CD4-positive, alpha-beta memory T cell (primary cell): ENCODE measurements at regions not wholly inside any gene's neighbourhood (a gene's known extent, or its start where the extent isn't known, plus 50 kb on each side); places are given as distances from the start of the nearest gene placed in this dataset.
"Not testable (repeated sequence)": the region's sequence is repeated elsewhere in the genome, so short reads cannot be mapped to it uniquely, and the experiment has no call there.

Experiments used
- CTCF ChIA-PET: fragments of 350-600 bp; sonication (Branson Sonifier 250); formaldehyde crosslinking; loops from one replicate; lab custom pipeline; 2021; ENCODE audit warnings: inconsistent platforms; ENCODE audit not compliant: partially characterized antibody; lab: Charles Lee
- POLR2A ChIA-PET: fragments of 350-600 bp; sonication (Branson Sonifier 250); formaldehyde crosslinking; loops from one replicate; lab custom pipeline; 2021; ENCODE audit not compliant: partially characterized antibody; lab: Charles Lee
- DNase-seq, 5 donors: peaks; one replicate each; pipeline versions ENCODE4 v3.0.0 to v3.0.0-alpha.2; 2020 to 2022; ENCODE audit warnings: mixed read lengths in 1 of 5
- H3K27ac ChIP-seq: one replicate; pipeline ENCODE4 v1.7.0; 2013; ENCODE audit warnings: low read depth, low read length
- H3K27me3 ChIP-seq: 2 replicates; pipeline ENCODE4 v1.7.0; 2013; ENCODE audit warnings: mild to moderate bottlenecking, low read length, moderate library complexity; ENCODE audit not compliant: insufficient read depth
- H3K36me3 ChIP-seq: 2 replicates; pipeline ENCODE4 v1.7.0; 2013; ENCODE audit warnings: mild to moderate bottlenecking, low read length, moderate library complexity; ENCODE audit not compliant: insufficient read depth
- H3K4me1 ChIP-seq: 2 replicates; pipeline ENCODE4 v1.7.0; 2013; ENCODE audit warnings: mild to moderate bottlenecking, low read length, moderate library complexity; ENCODE audit not compliant: insufficient read depth
- H3K4me3 ChIP-seq, 2 donors: one replicate each; pipeline ENCODE4 v1.7.0; 2013; ENCODE audit warnings: low read length in 2 of 2, mild to moderate bottlenecking in 1 of 2
- H3K9me3 ChIP-seq, 2 donors: one replicate each; pipeline ENCODE4 v1.7.0; 2013; ENCODE audit warnings: low read length in 2 of 2, control low read depth in 1 of 2; ENCODE audit not compliant: control insufficient read depth in 1 of 2
- H3K27ac Mint-ChIP-seq, 7 donors: one replicate each; pipeline ENCODE4 v1.8.0; 2020 to 2021; ENCODE audit warnings: mixed read lengths in 7 of 7, mild to moderate bottlenecking in 6 of 7, inconsistent platforms in 3 of 7, moderate library complexity in 3 of 7
- H3K27me3 Mint-ChIP-seq, 2 donors: one replicate each; pipeline ENCODE4 v1.8.0; 2020 to 2021; ENCODE audit warnings: mixed read lengths in 2 of 2
- H3K36me3 Mint-ChIP-seq, 2 donors: one replicate each; pipeline ENCODE4 v1.8.0; 2020 to 2021; ENCODE audit warnings: mixed read lengths in 2 of 2, inconsistent platforms in 1 of 2, mild to moderate bottlenecking in 1 of 2
- H3K4me1 Mint-ChIP-seq, 4 donors: one replicate each; pipeline ENCODE4 v1.8.0; 2020 to 2021; ENCODE audit warnings: mixed read lengths in 4 of 4, mild to moderate bottlenecking in 1 of 4
- H3K4me3 Mint-ChIP-seq, 8 donors: one replicate each; pipeline ENCODE4 v1.8.0; 2020 to 2021; ENCODE audit warnings: mixed read lengths in 8 of 8, mild to moderate bottlenecking in 7 of 8, moderate library complexity in 6 of 8, inconsistent platforms in 3 of 8
- H3K9me3 Mint-ChIP-seq, 8 donors: one replicate each; pipeline ENCODE4 v1.8.0; 2020 to 2021; ENCODE audit warnings: mixed read lengths in 8 of 8, mild to moderate bottlenecking in 5 of 8, inconsistent platforms in 3 of 8, moderate library complexity in 1 of 8
- intact Hi-C: fragments of 100-400 bp; cut with micrococcal nuclease; formaldehyde crosslinking; loops from one replicate; pipeline ENCODE4 v1.15.1; 2023

DNA sequence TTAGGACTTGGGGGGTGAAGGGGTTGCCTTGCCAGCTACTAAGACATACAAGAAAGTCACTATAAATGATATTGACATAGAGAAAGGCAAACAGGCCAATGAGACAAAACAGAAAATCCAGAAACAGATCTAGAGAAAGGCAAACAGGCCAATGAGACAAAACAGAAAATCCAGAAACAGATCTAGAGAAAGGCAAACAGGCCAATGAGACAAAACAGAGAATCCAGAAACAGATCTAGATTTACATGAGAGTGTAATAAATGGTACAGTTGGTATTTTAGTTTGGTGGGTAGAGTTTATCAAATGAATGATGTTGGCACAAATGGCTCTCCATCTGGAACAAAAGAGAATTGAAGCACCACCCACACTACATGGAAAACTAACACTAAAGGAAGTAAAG lies 99.8 kb upstream of the FOXQ1 start:
- H3K36me3 ChIP-seq, H3K36me3 Mint-ChIP-seq, H3K4me1 ChIP-seq, H3K9me3 Mint-ChIP-seq, DNase-seq, CTCF ChIA-PET, H3K27ac ChIP-seq, H3K27ac Mint-ChIP-seq, H3K4me3 ChIP-seq, H3K27me3 ChIP-seq, H3K4me1 Mint-ChIP-seq, H3K4me3 Mint-ChIP-seq, H3K27me3 Mint-ChIP-seq, H3K9me3 ChIP-seq, intact Hi-C loops, POLR2A ChIA-PET: not testable (repeated sequence)

DNA sequence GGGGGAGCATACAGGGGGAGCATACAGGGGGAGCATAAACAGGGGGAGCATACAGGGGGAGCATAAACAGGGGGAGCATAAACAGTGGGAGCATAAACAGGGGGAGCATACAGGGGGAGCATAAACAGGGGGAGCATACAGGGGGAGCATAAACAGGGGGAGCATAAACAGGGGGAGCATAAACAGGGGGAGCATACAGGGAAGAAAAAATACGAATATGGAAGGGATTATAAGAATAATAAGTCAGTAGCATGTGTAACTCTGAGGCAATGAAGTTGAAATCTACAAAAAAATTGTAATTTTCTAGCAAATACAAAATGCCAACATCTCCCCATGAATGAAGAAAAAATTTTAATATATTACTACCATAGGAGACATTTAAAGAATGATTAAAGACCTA lies 101.3 kb upstream of the FOXQ1 start:
- H3K36me3 Mint-ChIP-seq, H3K4me1 ChIP-seq, H3K36me3 ChIP-seq, H3K4me3 Mint-ChIP-seq, intact Hi-C loops, H3K27ac Mint-ChIP-seq, DNase-seq, CTCF ChIA-PET, H3K9me3 ChIP-seq, H3K27me3 ChIP-seq, H3K4me1 Mint-ChIP-seq, H3K4me3 ChIP-seq, POLR2A ChIA-PET, H3K9me3 Mint-ChIP-seq, H3K27ac ChIP-seq: not testable (repeated sequence)
- H3K27me3 Mint-ChIP-seq: peaks cover 10 to 13% of the 10 kb centered on the region in 2 donors

- Mint-ChIP-seq H3K27ac (no peak overlapping the region), H3K4me3 (no peak overlapping the region), H3K27me3 (peaks cover 11 to 14% of the 10 kb centered on the region in 2 donors), H3K9me3 (peaks cover 0 to 4% (median 0%) of the 10 kb centered on the region in 8 donors), H3K4me1 (no peaks in the 10 kb centered on the region), H3K36me3 (no peaks in the 10 kb centered on the region)
- CTCF ChIA-PET: no interaction called here
- intact Hi-C loops: no loop called here
- Histone ChIP-seq H3K27ac (no peak overlapping the region), H3K27me3 (peaks cover 9% of the 10 kb centered on the region), H3K36me3 (no peaks in the 10 kb centered on the region), H3K9me3 (no peaks in the 10 kb centered on the region), H3K4me3 (no peak overlapping the region), H3K4me1 (no peaks in the 10 kb centered on the region)
- POLR2A ChIA-PET: no interaction called here
- DNase-seq: no peak
Measured at GRCh38 chr6:1208876-1209275, 103.0 kb upstream of the FOXQ1 start.

DNA sequence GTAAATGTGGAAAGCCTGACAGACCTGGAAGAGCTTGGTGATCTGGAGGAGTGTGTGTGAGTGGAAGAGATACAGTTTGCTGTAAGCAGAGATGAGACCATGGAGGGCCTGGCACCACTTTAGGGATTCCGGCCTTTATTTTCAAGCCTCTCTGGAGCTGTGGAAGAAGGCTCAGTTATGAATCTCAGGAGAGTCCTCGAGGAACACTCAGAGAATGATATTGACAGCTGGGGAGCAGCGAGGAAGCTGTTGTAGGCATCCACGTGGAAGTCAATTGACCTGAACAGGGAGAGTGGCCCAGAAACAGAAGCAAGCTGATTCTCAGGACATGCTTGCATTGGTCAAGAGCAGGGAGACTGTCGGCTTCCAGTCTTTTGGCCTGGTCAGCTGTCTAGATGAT lies 108.4 kb upstream of the FOXQ1 start:
- Mint-ChIP-seq H3K27me3 (peaks cover 8 to 12% of the 10 kb centered on the region in 2 donors), H3K36me3 (no peaks in the 10 kb centered on the region), H3K4me1 (peaks cover 1 to 8% (median 7%) of the 10 kb centered on the region in 4 donors), H3K9me3 (peaks cover 0 to 4% (median 0%) of the 10 kb centered on the region in 8 donors), H3K27ac (no peak overlapping the region), H3K4me3 (no peak overlapping the region)
- ChIA-PET CTCF (no interaction called here), POLR2A (no interaction called here)
- no peak overlapping the region for H3K27ac ChIP-seq
- DNase-seq: no peak
- H3K27me3 ChIP-seq: no peaks in the 10 kb centered on the region
- H3K4me1 ChIP-seq: no peaks in the 10 kb centered on the region
- H3K9me3 ChIP-seq: no peaks in the 10 kb centered on the region
- no peaks in the 10 kb centered on the region for H3K36me3 ChIP-seq
- intact Hi-C loops: no loop called here
- H3K4me3 ChIP-seq: no peak overlapping the region

DNA sequence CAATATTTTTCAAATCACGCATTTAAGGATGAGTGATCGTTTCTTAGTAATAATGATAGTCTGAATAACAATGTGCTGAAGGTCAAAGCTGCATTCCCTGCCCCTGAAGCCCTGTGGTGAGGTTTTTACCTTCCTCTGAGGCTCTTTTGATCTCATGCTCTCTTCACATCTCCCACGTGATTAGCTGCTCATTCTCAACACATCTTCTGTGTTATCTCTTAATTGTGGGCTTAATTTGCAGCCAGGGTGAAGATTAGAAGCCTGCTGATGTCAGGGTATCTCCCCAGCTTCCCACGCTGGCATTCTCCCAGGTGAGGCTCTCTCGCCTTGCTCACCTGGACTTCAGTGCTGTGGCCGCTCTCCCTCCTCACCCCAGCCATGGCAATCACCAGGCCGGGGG lies 109.7 kb upstream of the FOXQ1 start:
- H3K4me1 Mint-ChIP-seq: peaks cover 1 to 8% (median 7%) of the 10 kb centered on the region in 4 donors
- intact Hi-C loops: no loop called here
- no peak overlapping the region for H3K4me3 ChIP-seq
- no peaks in the 10 kb centered on the region for H3K36me3 ChIP-seq
- ChIA-PET CTCF (no interaction called here), POLR2A (no interaction called here)
- H3K27me3 Mint-ChIP-seq: peaks cover 5 to 12% of the 10 kb centered on the region in 2 donors
- H3K4me3 Mint-ChIP-seq: peak overlapping the region in 1 of 8 donors; percentile 32
- no peak overlapping the region for H3K27ac ChIP-seq
- no peaks in the 10 kb centered on the region for H3K9me3 ChIP-seq
- peak overlapping the region in 1 of 7 donors; percentile 53 for H3K27ac Mint-ChIP-seq
- no peaks in the 10 kb centered on the region for H3K27me3 ChIP-seq
- no peak for DNase-seq
- H3K9me3 Mint-ChIP-seq: peaks cover 0 to 4% (median 0%) of the 10 kb centered on the region in 8 donors
- no peaks in the 10 kb centered on the region for H3K36me3 Mint-ChIP-seq
- no peaks in the 10 kb centered on the region for H3K4me1 ChIP-seq

DNA sequence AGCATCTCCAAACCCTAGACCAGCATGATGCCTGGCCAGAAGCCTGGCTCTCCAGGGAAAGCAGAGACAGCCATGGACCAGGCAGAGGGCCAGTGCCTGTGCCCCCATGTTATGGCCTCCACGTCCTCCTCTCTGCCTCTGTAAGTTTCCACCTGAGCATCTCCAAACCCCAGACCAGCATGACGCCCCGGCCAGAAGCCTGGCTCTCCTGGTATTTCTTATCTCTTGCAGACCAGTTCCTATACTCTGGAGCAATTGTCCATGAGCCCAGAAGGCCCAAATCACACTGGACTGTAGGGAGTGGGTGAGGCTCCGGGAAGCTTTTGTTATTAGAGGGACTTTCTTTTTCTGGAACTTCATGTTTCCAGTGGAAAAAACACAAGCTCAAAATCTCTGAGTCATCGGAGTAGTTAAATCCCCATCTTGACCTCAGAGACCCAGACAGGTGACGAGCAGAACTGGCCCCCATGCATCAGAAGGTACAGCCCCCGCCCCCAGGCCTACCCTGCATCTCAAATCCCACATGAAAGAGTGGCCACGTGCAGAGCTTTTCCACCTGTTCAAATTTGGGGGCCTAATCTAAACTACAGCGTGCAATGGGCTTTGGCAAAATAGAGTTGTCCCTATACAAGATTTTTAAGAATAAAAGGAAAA lies 110.2 kb upstream of the FOXQ1 start:
- H3K4me1 Mint-ChIP-seq: peaks cover 1 to 8% (median 7%) of the 10 kb centered on the region in 4 donors
- H3K4me3 Mint-ChIP-seq: no peak overlapping the region
- Histone ChIP-seq H3K4me1 (no peaks in the 10 kb centered on the region), H3K27me3 (no peaks in the 10 kb centered on the region), H3K9me3 (no peaks in the 10 kb centered on the region), H3K36me3 (no peaks in the 10 kb centered on the region), H3K4me3 (no peak overlapping the region), H3K27ac (no peak overlapping the region)
- ChIA-PET POLR2A (no interaction called here), CTCF (no interaction called here)
- no peaks in the 10 kb centered on the region for H3K36me3 Mint-ChIP-seq
- H3K27ac Mint-ChIP-seq: no peak overlapping the region
- peaks cover 0 to 4% (median 0%) of the 10 kb centered on the region in 8 donors for H3K9me3 Mint-ChIP-seq
- H3K27me3 Mint-ChIP-seq: peaks cover 3 to 11% of the 10 kb centered on the region in 2 donors
- no peak for DNase-seq
- intact Hi-C loops: no loop called here

DNA sequence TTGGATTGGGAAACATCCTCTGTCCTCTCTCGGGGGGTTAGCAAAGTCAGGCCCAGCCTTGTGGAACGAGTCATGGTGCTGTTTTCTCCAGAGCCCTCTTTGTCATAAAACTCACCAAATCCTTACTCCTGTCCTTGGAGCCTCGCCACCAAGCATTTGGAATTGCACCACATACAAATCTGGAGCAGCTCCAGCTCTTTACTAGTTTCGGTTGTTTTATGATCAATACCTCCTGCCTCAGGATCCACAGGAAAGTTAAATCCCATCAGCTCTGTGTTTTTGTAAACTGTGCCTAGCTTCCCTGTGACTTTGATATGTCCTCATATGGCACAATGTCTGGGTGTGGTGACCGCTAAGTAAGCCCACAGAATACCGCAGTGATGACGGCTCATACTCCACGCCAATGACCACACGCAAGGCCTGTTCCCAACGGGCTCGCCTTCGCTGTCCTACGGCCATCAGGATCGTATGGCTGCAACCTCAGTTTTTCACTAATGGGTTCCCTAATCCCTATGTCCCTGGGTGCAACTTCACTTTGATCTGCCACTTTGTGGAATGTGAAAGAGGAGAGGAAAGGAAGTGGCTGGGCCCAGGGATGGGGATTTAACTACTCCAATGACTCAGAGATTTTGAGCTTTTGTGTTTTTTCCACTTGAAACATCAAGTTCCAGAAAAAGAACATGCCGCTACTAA lies 111.3 kb upstream of the FOXQ1 start:
- CTCF ChIA-PET: no interaction called here

More for the DNA sequence above, 111.3 kb upstream of the FOXQ1 start:
- Mint-ChIP-seq H3K4me1 (peaks cover 1 to 8% (median 7%) of the 10 kb centered on the region in 4 donors), H3K4me3 (no peak overlapping the region), H3K27me3 (peaks cover 3 to 7% of the 10 kb centered on the region in 2 donors), H3K9me3 (peaks cover 0 to 7% (median under 1%) of the 10 kb centered on the region in 8 donors), H3K27ac (no peak overlapping the region), H3K36me3 (no peaks in the 10 kb centered on the region)
- no peaks in the 10 kb centered on the region for H3K4me1 ChIP-seq
- no peak for DNase-seq
- no peak overlapping the region for H3K4me3 ChIP-seq
- intact Hi-C loops: no loop called here
- no peaks in the 10 kb centered on the region for H3K27me3 ChIP-seq
- H3K9me3 ChIP-seq: no peaks in the 10 kb centered on the region
- no peak overlapping the region for H3K27ac ChIP-seq
- POLR2A ChIA-PET: no interaction called here
- no peaks in the 10 kb centered on the region for H3K36me3 ChIP-seq
